ENCODE measurements at regions not wholly inside any gene's neighbourhood (a gene's known extent, or its start where the extent isn't known, plus 50 kb on each side); places are given as distances from the start of the nearest gene placed in this dataset.
"Not testable (repeated sequence)": the region's sequence is repeated elsewhere in the genome, so short reads cannot be mapped to it uniquely, and the experiment has no call there.

GRCh38 chr10:53361936-53362335 lies 589.4 kb upstream of the MBL2 start:
- H3K79me2 ChIP-seq (ENCODE audit: insufficient read depth, low read length) = no peaks in the 10 kb centered on the region
- H3K9ac ChIP-seq (ENCODE audit: low read length) = no peak overlapping the region
- no peak overlapping the region for H3K4me3 ChIP-seq (ENCODE audit: insufficient read depth, low read length, poor library complexity, severe bottlenecking)
- H3F3A ChIP-seq (ENCODE audit: insufficient read depth) = no peaks in the 10 kb centered on the region
- TF ChIP-seq EZH2phosphoT487 (conservative IDR thresholded peaks at IDR 0.05; ENCODE audit: low read length) (no peak), CTCF (IDR thresholded peaks at IDR 0.05; ENCODE audit: insufficient read depth, low read length, poor library complexity, severe bottlenecking) (no peak)
- H4K20me1 ChIP-seq (ENCODE audit: low read depth, low read length) = no peaks in the 10 kb centered on the region
- H3K9me2 ChIP-seq (replicated peaks; ENCODE audit: insufficient read depth, low read length) = no peaks in the 10 kb centered on the region
- H3K36me3 ChIP-seq (ENCODE audit: low read length) = no peaks in the 10 kb centered on the region
- H3K4me2 ChIP-seq (ENCODE audit: low read depth, low read length, poor library complexity, severe bottlenecking) = no peak overlapping the region
- H3K27ac ChIP-seq (ENCODE audit: low read depth, low read length) = no peak overlapping the region
- H2AFZ ChIP-seq (ENCODE audit: low read depth, low read length, severe bottlenecking) = no peak overlapping the region
- H3K9me3 ChIP-seq (ENCODE audit: insufficient read depth, low read length) = no peaks in the 10 kb centered on the region
- no peaks in the 10 kb centered on the region for H3K27me3 ChIP-seq (ENCODE audit: low read length)

- H3K27me3 ChIP-seq (ENCODE audit: low read length) = no peaks in the 10 kb centered on the region
- no peaks in the 10 kb centered on the region for H3K9me2 ChIP-seq (replicated peaks; ENCODE audit: insufficient read depth, low read length)
- H3F3A ChIP-seq (ENCODE audit: insufficient read depth) = no peaks in the 10 kb centered on the region
- H3K27ac ChIP-seq (ENCODE audit: low read depth, low read length) = no peak overlapping the region
- H3K36me3 ChIP-seq (ENCODE audit: low read length) = no peaks in the 10 kb centered on the region
- H3K9me3 ChIP-seq (ENCODE audit: insufficient read depth, low read length) = no peaks in the 10 kb centered on the region
- no peaks in the 10 kb centered on the region for H3K79me2 ChIP-seq (ENCODE audit: insufficient read depth, low read length)
- TF ChIP-seq EZH2phosphoT487 (conservative IDR thresholded peaks at IDR 0.05; ENCODE audit: low read length) = no peak
- TF ChIP-seq CTCF (IDR thresholded peaks at IDR 0.05; ENCODE audit: insufficient read depth, low read length, poor library complexity, severe bottlenecking) = no peak
- no peak overlapping the region for H2AFZ ChIP-seq (ENCODE audit: low read depth, low read length, severe bottlenecking)
- no peak overlapping the region for H3K4me2 ChIP-seq (ENCODE audit: low read depth, low read length, poor library complexity, severe bottlenecking)
- H3K9ac ChIP-seq (ENCODE audit: low read length) = no peak overlapping the region
- H4K20me1 ChIP-seq (ENCODE audit: low read depth, low read length) = no peaks in the 10 kb centered on the region
- no peak overlapping the region for H3K4me3 ChIP-seq (ENCODE audit: insufficient read depth, low read length, poor library complexity, severe bottlenecking)
These were observed 588.7 kb upstream of the MBL2 start for GRCh38 chr10:53361281-53361680.

GRCh38 chr10:53358978-53359377 lies 586.4 kb upstream of the MBL2 start:
- not testable (repeated sequence) for H3K4me3 ChIP-seq (ENCODE audit: insufficient read depth, low read length, poor library complexity, severe bottlenecking); H3K79me2 ChIP-seq (ENCODE audit: insufficient read depth, low read length); H4K20me1 ChIP-seq (ENCODE audit: low read depth, low read length); H3F3A ChIP-seq (ENCODE audit: insufficient read depth); H2AFZ ChIP-seq (ENCODE audit: low read depth, low read length, severe bottlenecking); H3K27ac ChIP-seq (ENCODE audit: low read depth, low read length); H3K9me2 ChIP-seq (replicated peaks; ENCODE audit: insufficient read depth, low read length); H3K36me3 ChIP-seq (ENCODE audit: low read length); H3K9ac ChIP-seq (ENCODE audit: low read length); H3K27me3 ChIP-seq (ENCODE audit: low read length); H3K9me3 ChIP-seq (ENCODE audit: insufficient read depth, low read length); H3K4me2 ChIP-seq (ENCODE audit: low read depth, low read length, poor library complexity, severe bottlenecking)

GRCh38 chr10:53358536-53358935 lies 586.0 kb upstream of the MBL2 start:
- H3K36me3 ChIP-seq (ENCODE audit: low read length) = no peaks in the 10 kb centered on the region
- no peaks in the 10 kb centered on the region for H3K9me2 ChIP-seq (replicated peaks; ENCODE audit: insufficient read depth, low read length)
- no peaks in the 10 kb centered on the region for H4K20me1 ChIP-seq (ENCODE audit: low read depth, low read length)
- no peaks in the 10 kb centered on the region for H3K79me2 ChIP-seq (ENCODE audit: insufficient read depth, low read length)
- TF ChIP-seq EZH2phosphoT487 (conservative IDR thresholded peaks at IDR 0.05; ENCODE audit: low read length) (no peak), CTCF (IDR thresholded peaks at IDR 0.05; ENCODE audit: insufficient read depth, low read length, poor library complexity, severe bottlenecking) (no peak)
- H3F3A ChIP-seq (ENCODE audit: insufficient read depth) = no peaks in the 10 kb centered on the region
- H3K27me3 ChIP-seq (ENCODE audit: low read length) = no peaks in the 10 kb centered on the region
- no peak overlapping the region for H3K27ac ChIP-seq (ENCODE audit: low read depth, low read length)
- no peaks in the 10 kb centered on the region for H3K9me3 ChIP-seq (ENCODE audit: insufficient read depth, low read length)
- no peak overlapping the region for H3K9ac ChIP-seq (ENCODE audit: low read length)
- H3K4me2 ChIP-seq (ENCODE audit: low read depth, low read length, poor library complexity, severe bottlenecking) = no peak overlapping the region
- no peak overlapping the region for H3K4me3 ChIP-seq (ENCODE audit: insufficient read depth, low read length, poor library complexity, severe bottlenecking)
- H2AFZ ChIP-seq (ENCODE audit: low read depth, low read length, severe bottlenecking) = no peak overlapping the region

Measured in SU-DHL-6 (cell line).